ENCODE measurements at regions not wholly inside any gene's neighbourhood (a gene's known extent, or its start where the extent isn't known, plus 50 kb on each side); places are given as distances from the start of the nearest gene placed in this dataset.

DNA sequence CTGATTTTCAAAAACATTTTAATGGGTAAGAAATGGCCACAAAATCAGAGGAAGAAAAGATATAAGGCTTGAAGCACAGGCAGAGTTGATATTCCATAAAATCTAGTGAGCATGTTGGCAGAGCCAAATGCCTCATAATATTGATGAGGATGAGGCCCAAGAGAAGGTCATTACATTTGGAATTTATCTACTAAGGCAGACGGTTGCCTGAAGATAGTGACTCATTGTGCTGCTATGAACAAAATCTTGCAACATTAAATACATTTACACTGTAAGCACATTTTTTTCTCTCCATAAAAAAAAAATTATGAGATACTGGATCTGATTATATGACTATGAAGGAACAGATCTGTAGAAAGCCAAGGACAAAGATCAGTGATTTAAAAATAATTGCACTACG, 881.4 kb upstream of the CHORDC1 start:
- TF ChIP-seq, protein P1, sequence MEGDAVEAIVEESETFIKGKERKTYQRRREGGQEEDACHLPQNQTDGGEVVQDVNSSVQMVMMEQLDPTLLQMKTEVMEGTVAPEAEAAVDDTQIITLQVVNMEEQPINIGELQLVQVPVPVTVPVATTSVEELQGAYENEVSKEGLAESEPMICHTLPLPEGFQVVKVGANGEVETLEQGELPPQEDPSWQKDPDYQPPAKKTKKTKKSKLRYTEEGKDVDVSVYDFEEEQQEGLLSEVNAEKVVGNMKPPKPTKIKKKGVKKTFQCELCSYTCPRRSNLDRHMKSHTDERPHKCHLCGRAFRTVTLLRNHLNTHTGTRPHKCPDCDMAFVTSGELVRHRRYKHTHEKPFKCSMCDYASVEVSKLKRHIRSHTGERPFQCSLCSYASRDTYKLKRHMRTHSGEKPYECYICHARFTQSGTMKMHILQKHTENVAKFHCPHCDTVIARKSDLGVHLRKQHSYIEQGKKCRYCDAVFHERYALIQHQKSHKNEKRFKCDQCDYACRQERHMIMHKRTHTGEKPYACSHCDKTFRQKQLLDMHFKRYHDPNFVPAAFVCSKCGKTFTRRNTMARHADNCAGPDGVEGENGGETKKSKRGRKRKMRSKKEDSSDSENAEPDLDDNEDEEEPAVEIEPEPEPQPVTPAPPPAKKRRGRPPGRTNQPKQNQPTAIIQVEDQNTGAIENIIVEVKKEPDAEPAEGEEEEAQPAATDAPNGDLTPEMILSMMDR (IDR thresholded peaks at IDR 0.05), result no peak
- TF ChIP-seq POLR2AphosphoS5 (IDR thresholded peaks at IDR 0.05; ENCODE audit: low read depth, low read length) (no peak), TCF7L2 (IDR thresholded peaks at IDR 0.05; ENCODE audit: low read depth, low read length) (peak; percentile 89)
